Adrenal gland (tissue), 9 donors: ENCODE measurements at regions not wholly inside any gene's neighbourhood (a gene's known extent, or its start where the extent isn't known, plus 50 kb on each side); places are given as distances from the start of the nearest gene placed in this dataset.

Experiments used
- DNase-seq, 7 donors: peaks; one replicate each; pipeline ENCODE4 v3.0.0-alpha.2; 2019 to 2020
- H3K27ac ChIP-seq, 5 donors: fragments of 200-600 bp; sonication (generic) in 4 of 5; 1 replicate in 3 of 5; 2 replicates in 2 of 5; pipeline versions ENCODE4 v1.5.1 to v1.8.0; 2016 to 2020; ENCODE audit warnings: mild to moderate bottlenecking in 1 of 5
- H3K27me3 ChIP-seq: fragments of 200-600 bp; 2 replicates; pipeline ENCODE4 v1.8.0; 2021
- H3K36me3 ChIP-seq, 2 donors: fragments of 200-600 bp; replicated peaks in 1 of 2; 1 replicate in 1 of 2; 2 replicates in 1 of 2; pipeline versions ENCODE4 v1.5.1 to v1.8.0; 2018 to 2022
- H3K4me1 ChIP-seq, 2 donors: fragments of 200-600 bp; replicated peaks in 1 of 2; 1 replicate in 1 of 2; 2 replicates in 1 of 2; pipeline versions ENCODE4 v1.5.1 to v1.8.0; 2018 to 2021
- H3K4me3 ChIP-seq, 4 donors: fragments of 200-600 bp; sonication (generic) in 3 of 4; one replicate each; pipeline ENCODE4 v1.5.1; 2016 to 2018
- H3K9me3 ChIP-seq, 3 donors: fragments of 200-600 bp; sonication (generic) in 1 of 3; replicated peaks in 1 of 3; 1 replicate in 2 of 3; 2 replicates in 1 of 3; pipeline versions ENCODE4 v1.5.1 to v1.8.0; 2016 to 2021
- CTCF ChIP-seq, 6 experiments: fragments of 450-650 bp in 4 of 6; fragments of 200-600 bp in 2 of 6; sonication (generic) in 1 of 6; IDR thresholded peaks; 1 replicate in 5 of 6; 2 replicates in 1 of 6; pipeline versions ENCODE4 v1.5.1 to v1.8.0; 2016 to 2021; ENCODE audit warnings: antibody characterized with exemption in 6 of 6, mild to moderate bottlenecking in 2 of 6, moderate library complexity in 1 of 6
- POLR2A ChIP-seq, 2 donors: fragments of 450-650 bp; IDR thresholded peaks; one replicate each; pipeline ENCODE4 v1.6.1; 2017; ENCODE audit warnings: antibody characterized with exemption in 2 of 2, mild to moderate bottlenecking in 2 of 2, moderate library complexity in 1 of 2
- WGBS, 4 donors: extraction: QIAGEN DNeasy Blood & Tissue Kit in 2 of 4; methylation state at CpG; one replicate each; pipeline versions ENCODE4 v1.1.5 to v1.1.7; 2013 to 2017; 5-methylcytosine and 5-hydroxymethylcytosine counted together
- intact Hi-C, 2 donors: fragments of 100-400 bp; cut with DNase I; formaldehyde crosslinking; loops; one replicate each; pipeline versions ENCODE4 v1.14.1 to v1.15.0; 2022 to 2023
- donor health status: healthy with polysubstance abuse.
- donor health status: Bipolar disorder and iron deficiency.
- donor health status: DM: yes; HTN: yes; CAD: no.
- donor health status: DM: no; HTN: no; CAD: no.
- donor health status: DM: no; HTN: no; CAD: no.

DNA sequence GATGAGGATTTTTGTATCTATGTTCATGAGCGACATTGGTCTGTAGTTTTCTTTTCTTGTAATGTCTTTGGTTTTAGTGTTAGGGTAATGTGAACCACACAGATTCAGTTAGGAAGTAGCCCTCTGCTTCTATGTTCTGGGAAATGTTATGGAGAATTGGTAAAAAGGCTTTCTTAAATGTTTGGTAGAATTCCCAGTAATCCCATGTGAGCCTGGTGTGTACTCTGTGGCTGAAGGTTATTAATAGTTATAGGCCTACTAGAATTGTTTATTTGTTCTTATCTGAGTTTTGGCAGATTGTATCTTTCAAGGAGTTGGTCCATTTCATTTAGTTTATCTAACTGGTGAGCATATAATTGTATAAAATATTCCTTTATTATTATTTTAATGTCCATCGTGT lies 484.6 kb upstream of the GHITM start:
- Histone ChIP-seq H3K27me3 (no peaks in the 10 kb centered on the region), H3K36me3 (no peaks in the 10 kb centered on the region), H3K4me1 (no peaks in the 10 kb centered on the region), H3K27ac (no peak overlapping the region), H3K9me3 (no peaks in the 10 kb centered on the region), H3K4me3 (no peak overlapping the region)
- intact Hi-C loops: no loop called here
- 85 to 92% (median 88%) methylated on average over 2 of the region's 2 CpGs for WGBS, 4 donors
- TF ChIP-seq CTCF (IDR thresholded peaks at IDR 0.05) (no peak), POLR2A (IDR thresholded peaks at IDR 0.05) (no peak)
- DNase-seq: no peak

DNA sequence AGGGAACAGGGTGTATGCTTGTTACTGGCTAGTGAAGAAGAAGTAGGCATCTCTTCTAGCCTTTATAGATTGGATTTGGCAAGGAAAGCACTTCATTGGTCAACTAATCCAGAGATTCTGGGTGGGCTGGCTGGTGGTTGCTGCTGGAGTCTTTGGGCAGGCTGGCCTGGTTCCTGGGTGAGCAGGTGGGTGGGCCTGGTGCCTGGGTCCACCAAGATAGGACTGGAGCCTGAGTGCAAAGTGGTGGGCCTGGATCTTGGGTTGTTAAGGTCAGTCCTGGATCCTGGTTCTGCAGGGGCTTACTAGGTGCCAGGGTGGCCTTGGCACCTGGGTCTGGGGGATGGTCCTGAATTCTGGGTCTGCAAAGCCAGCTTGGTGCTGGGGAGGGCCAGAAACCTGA lies 482.4 kb upstream of the GHITM start:
- DNase-seq: no peak
- Histone ChIP-seq H3K4me3 (no peak overlapping the region), H3K27ac (no peak overlapping the region), H3K9me3 (no peaks in the 10 kb centered on the region), H3K4me1 (no peaks in the 10 kb centered on the region), H3K36me3 (no peaks in the 10 kb centered on the region), H3K27me3 (no peaks in the 10 kb centered on the region)
- TF ChIP-seq CTCF (IDR thresholded peaks at IDR 0.05) (no peak), POLR2A (IDR thresholded peaks at IDR 0.05) (no peak)
- intact Hi-C loops: no loop called here

GRCh38 chr10:83657487-83657886 lies 481.8 kb upstream of the GHITM start:
- intact Hi-C loops: no loop called here
- no peaks in the 10 kb centered on the region for H3K27me3 ChIP-seq
- no peaks in the 10 kb centered on the region for H3K9me3 ChIP-seq
- TF ChIP-seq POLR2A (IDR thresholded peaks at IDR 0.05) (no peak), CTCF (IDR thresholded peaks at IDR 0.05) (no peak)
- H3K36me3 ChIP-seq: no peaks in the 10 kb centered on the region
- DNase-seq: no peak
- H3K4me1 ChIP-seq: no peaks in the 10 kb centered on the region
- H3K4me3 ChIP-seq: no peak overlapping the region
- H3K27ac ChIP-seq: no peak overlapping the region

DNA sequence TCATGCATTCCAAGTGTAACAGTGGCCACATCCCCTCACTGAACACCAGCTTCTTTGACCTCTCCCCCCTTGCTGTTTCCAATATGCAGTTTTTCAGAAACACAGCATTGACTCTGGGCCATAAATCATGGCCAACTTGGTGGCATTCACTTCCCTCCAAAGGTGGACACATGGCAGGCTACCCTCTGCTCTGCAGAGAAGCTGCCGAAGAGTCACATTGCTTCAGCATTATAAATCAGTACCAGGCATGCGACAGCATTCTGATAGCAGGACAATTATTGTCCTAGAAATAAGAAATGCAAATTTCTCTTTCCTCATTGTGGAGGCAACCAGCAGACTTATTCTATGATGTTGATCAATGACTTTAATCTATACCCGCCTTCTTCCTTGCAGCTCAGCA lies 475.4 kb upstream of the GHITM start:
- WGBS, 4 donors: 79 to 90% (median 86%) methylated on average over 3 of the region's 3 CpGs
- H3K4me3 ChIP-seq: no peak overlapping the region
- intact Hi-C loops: no loop called here

More for the DNA sequence above, 475.4 kb upstream of the GHITM start:
- no peaks in the 10 kb centered on the region for H3K27me3 ChIP-seq
- no peaks in the 10 kb centered on the region for H3K9me3 ChIP-seq
- H3K4me1 ChIP-seq: no peaks in the 10 kb centered on the region
- H3K36me3 ChIP-seq: no peaks in the 10 kb centered on the region
- TF ChIP-seq POLR2A (IDR thresholded peaks at IDR 0.05) (no peak), CTCF (IDR thresholded peaks at IDR 0.05) (no peak)
- no peak for DNase-seq
- H3K27ac ChIP-seq: no peak overlapping the region
